ENCODE measurements at regions not wholly inside any gene's neighbourhood (a gene's known extent, or its start where the extent isn't known, plus 50 kb on each side); places are given as distances from the start of the nearest gene placed in this dataset.

GRCh38 chr4:28636971-28637370 is 1776.3 kb downstream of the STIM2 start:
- intact Hi-C loops (cut with micrococcal nuclease), result no loop called here
- H3K4me1 ChIP-seq, result no peaks in the 10 kb centered on the region
- no peak for TF ChIP-seq CTCF (IDR thresholded peaks at IDR 0.05; ENCODE audit: borderline replicate concordance)
- no peaks in the 10 kb centered on the region for H3K27me3 ChIP-seq (ENCODE audit: low read depth)
- no peaks in the 10 kb centered on the region for H3K36me3 ChIP-seq
- H3K27ac ChIP-seq (replicated peaks), result no peak overlapping the region
- no peaks in the 10 kb centered on the region for H3K9me3 ChIP-seq (replicated peaks)
- no peak for DNase-seq
- H3K4me3 ChIP-seq, result no peak overlapping the region

GRCh38 chr4:28639747-28640146 is 1779.1 kb downstream of the STIM2 start:
- Histone ChIP-seq H3K36me3 (no peaks in the 10 kb centered on the region), H3K4me3 (no peak overlapping the region), H3K9me3 (replicated peaks) (no peaks in the 10 kb centered on the region), H3K27ac (replicated peaks) (no peak overlapping the region), H3K4me1 (no peaks in the 10 kb centered on the region), H3K27me3 (ENCODE audit: low read depth) (no peaks in the 10 kb centered on the region)
- intact Hi-C loops (cut with micrococcal nuclease), result no loop called here
- DNase-seq, result no peak
- TF ChIP-seq CTCF (IDR thresholded peaks at IDR 0.05; ENCODE audit: borderline replicate concordance), result no peak

GRCh38 chr4:28654618-28655017 is 1794.0 kb downstream of the STIM2 start:
- intact Hi-C loops (cut with micrococcal nuclease), result no loop called here
- Histone ChIP-seq H3K9me3 (replicated peaks) (no peaks in the 10 kb centered on the region), H3K36me3 (no peaks in the 10 kb centered on the region), H3K4me1 (no peaks in the 10 kb centered on the region), H3K4me3 (no peak overlapping the region), H3K27me3 (ENCODE audit: low read depth) (no peaks in the 10 kb centered on the region), H3K27ac (replicated peaks) (no peak overlapping the region)
- TF ChIP-seq CTCF (IDR thresholded peaks at IDR 0.05; ENCODE audit: borderline replicate concordance), result no peak
- no peak for DNase-seq

- H3K4me3 ChIP-seq, result no peak overlapping the region
- intact Hi-C loops (cut with micrococcal nuclease), result no loop called here
- H3K27ac ChIP-seq (replicated peaks), result no peak overlapping the region
- no peaks in the 10 kb centered on the region for H3K4me1 ChIP-seq
- H3K27me3 ChIP-seq (ENCODE audit: low read depth), result no peaks in the 10 kb centered on the region
- no peak for TF ChIP-seq CTCF (IDR thresholded peaks at IDR 0.05; ENCODE audit: borderline replicate concordance)
- no peak for DNase-seq
- no peaks in the 10 kb centered on the region for H3K36me3 ChIP-seq
- H3K9me3 ChIP-seq (replicated peaks), result no peaks in the 10 kb centered on the region
These were observed 1804.7 kb downstream of the STIM2 start for GRCh38 chr4:28665306-28665705.

GRCh38 chr4:28675582-28675981 is 1814.9 kb downstream of the STIM2 start:
- no peaks in the 10 kb centered on the region for H3K27me3 ChIP-seq (ENCODE audit: low read depth)
- no peaks in the 10 kb centered on the region for H3K4me1 ChIP-seq
- H3K27ac ChIP-seq (replicated peaks), result no peak overlapping the region
- TF ChIP-seq CTCF (IDR thresholded peaks at IDR 0.05; ENCODE audit: borderline replicate concordance), result no peak
- DNase-seq, result no peak
- H3K9me3 ChIP-seq (replicated peaks), result no peaks in the 10 kb centered on the region
- H3K4me3 ChIP-seq, result no peak overlapping the region
- H3K36me3 ChIP-seq, result no peaks in the 10 kb centered on the region
- intact Hi-C loops (cut with micrococcal nuclease), result no loop called here

GRCh38 chr4:28677808-28678207 is 1817.2 kb downstream of the STIM2 start:
- no peak for TF ChIP-seq CTCF (IDR thresholded peaks at IDR 0.05; ENCODE audit: borderline replicate concordance)
- no peak overlapping the region for H3K4me3 ChIP-seq
- H3K4me1 ChIP-seq, result no peaks in the 10 kb centered on the region
- H3K9me3 ChIP-seq (replicated peaks), result no peaks in the 10 kb centered on the region
- DNase-seq, result no peak
- H3K27ac ChIP-seq (replicated peaks), result no peak overlapping the region
- intact Hi-C loops (cut with micrococcal nuclease), result no loop called here
- H3K27me3 ChIP-seq (ENCODE audit: low read depth), result no peaks in the 10 kb centered on the region
- H3K36me3 ChIP-seq, result no peaks in the 10 kb centered on the region
